Stimulated activated naive B cell treated with anti-CD40 and anti-IgM and Interleukin-4, amounts not matched to agents 10 μg/mL and 1 μg/mL and 100 μg/mL, for 72 hours (primary cell): ENCODE measurements at regions not wholly inside any gene's neighbourhood (a gene's known extent, or its start where the extent isn't known, plus 50 kb on each side); places are given as distances from the start of the nearest gene placed in this dataset.
"Not testable (repeated sequence)": the region's sequence is repeated elsewhere in the genome, so short reads cannot be mapped to it uniquely, and the experiment has no call there.

Source experiments
- ATAC-seq, 2 donors: fragments of 150-1000 bp; cut with Tn5 transposase; replicated peaks; 2 replicates each; pipeline ENCODE4 v1.10.0; 2021; ENCODE audit warnings: moderate library complexity in 1 of 2
- DNase-seq: peaks from one replicate; pipeline ENCODE4 v3.0.0; 2021
- H3K27ac Mint-ChIP-seq: one replicate; pipeline ENCODE4 v1.8.0; 2022; ENCODE audit warnings: mild to moderate bottlenecking, mixed read lengths
- H3K27me3 Mint-ChIP-seq, 2 donors: one replicate each; pipeline ENCODE4 v1.8.0; 2022; ENCODE audit warnings: mixed read lengths in 2 of 2
- H3K36me3 Mint-ChIP-seq, 2 donors: one replicate each; pipeline ENCODE4 v1.8.0; 2022; ENCODE audit warnings: mixed read lengths in 2 of 2, mild to moderate bottlenecking in 1 of 2
- H3K4me1 Mint-ChIP-seq, 2 donors: one replicate each; pipeline ENCODE4 v1.8.0; 2022; ENCODE audit warnings: mixed read lengths in 2 of 2, mild to moderate bottlenecking in 1 of 2
- H3K4me3 Mint-ChIP-seq, 2 donors: one replicate each; pipeline ENCODE4 v1.8.0; 2022; ENCODE audit warnings: mild to moderate bottlenecking in 2 of 2, mixed read lengths in 2 of 2, moderate library complexity in 1 of 2
- H3K9me3 Mint-ChIP-seq, 2 donors: one replicate each; pipeline ENCODE4 v1.8.0; 2022; ENCODE audit warnings: mixed read lengths in 2 of 2, mild to moderate bottlenecking in 1 of 2

- not testable (repeated sequence) for H3K36me3 Mint-ChIP-seq, H3K9me3 Mint-ChIP-seq, H3K4me1 Mint-ChIP-seq, H3K4me3 Mint-ChIP-seq, H3K27ac Mint-ChIP-seq, ATAC-seq, DNase-seq
- H3K27me3 Mint-ChIP-seq = peaks cover 18 to 23% of the 10 kb centered on the region in 2 donors
Observed at GRCh38 chr11:3498356-3498755, 119.4 kb upstream of the ZNF195 start.

- H3K9me3 Mint-ChIP-seq, H3K36me3 Mint-ChIP-seq, H3K4me3 Mint-ChIP-seq, DNase-seq, H3K27ac Mint-ChIP-seq, H3K4me1 Mint-ChIP-seq, ATAC-seq: not testable (repeated sequence)
- peaks cover 4 to 27% of the 10 kb centered on the region in 2 donors for H3K27me3 Mint-ChIP-seq
Observed at GRCh38 chr11:3493152-3493551, 114.2 kb upstream of the ZNF195 start.

- H3K36me3 Mint-ChIP-seq, DNase-seq, H3K9me3 Mint-ChIP-seq, ATAC-seq, H3K4me1 Mint-ChIP-seq, H3K4me3 Mint-ChIP-seq, H3K27ac Mint-ChIP-seq: not testable (repeated sequence)
- peaks cover 18 to 28% of the 10 kb centered on the region in 2 donors for H3K27me3 Mint-ChIP-seq
Observed at GRCh38 chr11:3488003-3488402, 109.1 kb upstream of the ZNF195 start.

- not testable (repeated sequence) for H3K4me3 Mint-ChIP-seq, H3K36me3 Mint-ChIP-seq, H3K27ac Mint-ChIP-seq, H3K9me3 Mint-ChIP-seq, H3K4me1 Mint-ChIP-seq, ATAC-seq, DNase-seq
- peaks cover 18 to 30% of the 10 kb centered on the region in 2 donors for H3K27me3 Mint-ChIP-seq
Observed at GRCh38 chr11:3485737-3486136, 106.8 kb upstream of the ZNF195 start.

GRCh38 chr11:3476937-3477885 lies 98.3 kb upstream of the ZNF195 start:
- H3K9me3 Mint-ChIP-seq, ATAC-seq, H3K27ac Mint-ChIP-seq, H3K4me1 Mint-ChIP-seq, H3K4me3 Mint-ChIP-seq, DNase-seq, H3K27me3 Mint-ChIP-seq, H3K36me3 Mint-ChIP-seq: not testable (repeated sequence)

- H3K36me3 Mint-ChIP-seq = not testable (repeated sequence)
Observed at GRCh38 chr11:3476084-3476936, 97.4 kb upstream of the ZNF195 start.

GRCh38 chr11:3468963-3469362 lies 90.0 kb upstream of the ZNF195 start:
- H3K27me3 Mint-ChIP-seq = peaks cover 0 to 29% of the 10 kb centered on the region in 2 donors
- DNase-seq, H3K4me1 Mint-ChIP-seq, H3K27ac Mint-ChIP-seq, H3K4me3 Mint-ChIP-seq, ATAC-seq, H3K36me3 Mint-ChIP-seq, H3K9me3 Mint-ChIP-seq: not testable (repeated sequence)

More at GRCh38 chr11:3476084-3476936, 97.4 kb upstream of the ZNF195 start:
- H3K9me3 Mint-ChIP-seq, H3K27me3 Mint-ChIP-seq, H3K4me3 Mint-ChIP-seq, DNase-seq, H3K4me1 Mint-ChIP-seq, ATAC-seq, H3K27ac Mint-ChIP-seq: not testable (repeated sequence)

- H3K27me3 Mint-ChIP-seq = peaks cover 3 to 22% of the 10 kb centered on the region in 2 donors
- not testable (repeated sequence) for H3K4me1 Mint-ChIP-seq, H3K27ac Mint-ChIP-seq, ATAC-seq, DNase-seq, H3K4me3 Mint-ChIP-seq, H3K9me3 Mint-ChIP-seq, H3K36me3 Mint-ChIP-seq
Observed at GRCh38 chr11:3467599-3467998, 88.7 kb upstream of the ZNF195 start.

- H3K4me1 Mint-ChIP-seq = peaks cover 6 to 11% of the 10 kb centered on the region in 2 donors
- H3K9me3 Mint-ChIP-seq, H3K27ac Mint-ChIP-seq, DNase-seq, H3K36me3 Mint-ChIP-seq, ATAC-seq: not testable (repeated sequence)
- peak overlapping the region in 1 of 2 donors; percentile 7 for H3K4me3 Mint-ChIP-seq
- H3K27me3 Mint-ChIP-seq = peaks cover 28 to 39% of the 10 kb centered on the region in 2 donors
Observed at GRCh38 chr11:3455666-3456065, 76.7 kb upstream of the ZNF195 start.

GRCh38 chr11:3454844-3455243 lies 75.9 kb upstream of the ZNF195 start:
- DNase-seq = peak; percentile 44
- not testable (repeated sequence) for H3K36me3 Mint-ChIP-seq, H3K9me3 Mint-ChIP-seq, ATAC-seq, H3K27ac Mint-ChIP-seq
- Mint-ChIP-seq H3K4me3 (peak overlapping the region in 1 of 2 donors; percentile 52), H3K4me1 (peaks cover 6 to 11% of the 10 kb centered on the region in 2 donors), H3K27me3 (peaks cover 22 to 32% of the 10 kb centered on the region in 2 donors)

GRCh38 chr11:3453596-3454256 lies 74.8 kb upstream of the ZNF195 start:
- not testable (repeated sequence) for H3K36me3 Mint-ChIP-seq, H3K27ac Mint-ChIP-seq, H3K9me3 Mint-ChIP-seq, H3K4me3 Mint-ChIP-seq, DNase-seq, ATAC-seq
- H3K4me1 Mint-ChIP-seq = peaks cover 6 to 11% of the 10 kb centered on the region in 2 donors
- H3K27me3 Mint-ChIP-seq = peaks cover 22 to 32% of the 10 kb centered on the region in 2 donors

- H3K27ac Mint-ChIP-seq, H3K4me3 Mint-ChIP-seq, H3K9me3 Mint-ChIP-seq, DNase-seq, H3K36me3 Mint-ChIP-seq, ATAC-seq: not testable (repeated sequence)
- H3K27me3 Mint-ChIP-seq = peaks cover 15 to 28% of the 10 kb centered on the region in 2 donors
- H3K4me1 Mint-ChIP-seq = peaks cover 6 to 11% of the 10 kb centered on the region in 2 donors
Observed at GRCh38 chr11:3450822-3451221, 71.9 kb upstream of the ZNF195 start.

- not testable (repeated sequence) for H3K4me3 Mint-ChIP-seq, H3K27ac Mint-ChIP-seq, ATAC-seq, H3K9me3 Mint-ChIP-seq, H3K4me1 Mint-ChIP-seq, DNase-seq, H3K36me3 Mint-ChIP-seq
- peaks cover 15 to 20% of the 10 kb centered on the region in 2 donors for H3K27me3 Mint-ChIP-seq
Observed at GRCh38 chr11:3445535-3445934, 66.6 kb upstream of the ZNF195 start.

- not testable (repeated sequence) for H3K4me1 Mint-ChIP-seq, H3K4me3 Mint-ChIP-seq, H3K36me3 Mint-ChIP-seq, ATAC-seq, H3K9me3 Mint-ChIP-seq, DNase-seq, H3K27ac Mint-ChIP-seq
- H3K27me3 Mint-ChIP-seq = peaks cover 26 to 29% of the 10 kb centered on the region in 2 donors
Observed at GRCh38 chr11:3444420-3444744, 65.4 kb upstream of the ZNF195 start.
